DMS79 (cell line): ENCODE measurements at regions not wholly inside any gene's neighbourhood (a gene's known extent, or its start where the extent isn't known, plus 50 kb on each side); places are given as distances from the start of the nearest gene placed in this dataset.
A peak's percentile ranks its signal among the peaks of the same experiment; 100 is the strongest.
"Not testable (repeated sequence)": the region's sequence is repeated elsewhere in the genome, so short reads cannot be mapped to it uniquely, and the experiment has no call there.

Source experiments
- DNase-seq: peaks from one replicate; lab custom pipeline; 2025; lab: John Stamatoyannopoulos, UW

- DNase-seq, result no peak
Observed at GRCh38 chr4:81375745-81376144, 96.0 kb downstream of the RASGEF1B start.

GRCh38 chr4:81369886-81370285, 101.8 kb downstream of the RASGEF1B start:
- no peak for DNase-seq

GRCh38 chr4:81366779-81367178, 104.9 kb downstream of the RASGEF1B start:
- no peak for DNase-seq

- no peak for DNase-seq
Observed at GRCh38 chr4:81360737-81361136, 111.0 kb downstream of the RASGEF1B start.

GRCh38 chr4:81359207-81359606, 112.5 kb downstream of the RASGEF1B start:
- no peak for DNase-seq

GRCh38 chr4:81358154-81358553, 113.6 kb downstream of the RASGEF1B start:
- no peak for DNase-seq

- no peak for DNase-seq
Observed at GRCh38 chr4:81356621-81357020, 115.1 kb downstream of the RASGEF1B start.

GRCh38 chr4:81355136-81355535, 116.6 kb downstream of the RASGEF1B start:
- DNase-seq, result no peak

- no peak for DNase-seq
Observed at GRCh38 chr4:81353861-81354260, 117.8 kb downstream of the RASGEF1B start.

- DNase-seq, result no peak
Observed at GRCh38 chr4:81352446-81352835, 119.3 kb downstream of the RASGEF1B start.

GRCh38 chr4:81351654-81352445, 119.9 kb downstream of the RASGEF1B start:
- DNase-seq, result peak; percentile 33

- no peak for DNase-seq
Observed at GRCh38 chr4:81350040-81350439, 121.7 kb downstream of the RASGEF1B start.

GRCh38 chr4:81348778-81349094, 123.0 kb downstream of the RASGEF1B start:
- no peak for DNase-seq

GRCh38 chr4:81348086-81348777, 123.5 kb downstream of the RASGEF1B start:
- DNase-seq, result no peak

GRCh38 chr4:81346719-81347118, 125.0 kb downstream of the RASGEF1B start:
- DNase-seq, result no peak

- no peak for DNase-seq
Observed at GRCh38 chr4:81343536-81343935, 128.2 kb downstream of the RASGEF1B start.

GRCh38 chr4:81343046-81343445, 128.0 kb upstream of the PRKG2 start:
- DNase-seq, result no peak

- DNase-seq, result no peak
Observed at GRCh38 chr4:81337211-81337610, 122.2 kb upstream of the PRKG2 start.

- no peak for DNase-seq
Observed at GRCh38 chr4:81335122-81335912, 120.3 kb upstream of the PRKG2 start.

- no peak for DNase-seq
Observed at GRCh38 chr4:81330018-81330417, 115.0 kb upstream of the PRKG2 start.

GRCh38 chr4:81326581-81326980, 111.6 kb upstream of the PRKG2 start:
- no peak for DNase-seq

GRCh38 chr4:81324594-81324993, 109.6 kb upstream of the PRKG2 start:
- DNase-seq, result not testable (repeated sequence)

- DNase-seq, result no peak
Observed at GRCh38 chr4:81319657-81320056, 104.6 kb upstream of the PRKG2 start.
